ENCODE measurements at regions not wholly inside any gene's neighbourhood (a gene's known extent, or its start where the extent isn't known, plus 50 kb on each side); places are given as distances from the start of the nearest gene placed in this dataset.

- no peak for DNase-seq (ENCODE audit: low read depth)
- H3K4me3 ChIP-seq (ENCODE audit: low read depth, low read length): no peak overlapping the region
- TF ChIP-seq, protein P1, sequence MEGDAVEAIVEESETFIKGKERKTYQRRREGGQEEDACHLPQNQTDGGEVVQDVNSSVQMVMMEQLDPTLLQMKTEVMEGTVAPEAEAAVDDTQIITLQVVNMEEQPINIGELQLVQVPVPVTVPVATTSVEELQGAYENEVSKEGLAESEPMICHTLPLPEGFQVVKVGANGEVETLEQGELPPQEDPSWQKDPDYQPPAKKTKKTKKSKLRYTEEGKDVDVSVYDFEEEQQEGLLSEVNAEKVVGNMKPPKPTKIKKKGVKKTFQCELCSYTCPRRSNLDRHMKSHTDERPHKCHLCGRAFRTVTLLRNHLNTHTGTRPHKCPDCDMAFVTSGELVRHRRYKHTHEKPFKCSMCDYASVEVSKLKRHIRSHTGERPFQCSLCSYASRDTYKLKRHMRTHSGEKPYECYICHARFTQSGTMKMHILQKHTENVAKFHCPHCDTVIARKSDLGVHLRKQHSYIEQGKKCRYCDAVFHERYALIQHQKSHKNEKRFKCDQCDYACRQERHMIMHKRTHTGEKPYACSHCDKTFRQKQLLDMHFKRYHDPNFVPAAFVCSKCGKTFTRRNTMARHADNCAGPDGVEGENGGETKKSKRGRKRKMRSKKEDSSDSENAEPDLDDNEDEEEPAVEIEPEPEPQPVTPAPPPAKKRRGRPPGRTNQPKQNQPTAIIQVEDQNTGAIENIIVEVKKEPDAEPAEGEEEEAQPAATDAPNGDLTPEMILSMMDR (IDR thresholded peaks at IDR 0.05; ENCODE audit: insufficient read depth, low read depth, low read length): no peak
These were observed 145.8 kb upstream of the AGA start for GRCh38 chr4:177587989-177588388.

GRCh38 chr4:177595386-177595785 is 153.1 kb upstream of the AGA start:
- DNase-seq (ENCODE audit: low read depth): no peak
- TF ChIP-seq, protein P1 (IDR thresholded peaks at IDR 0.05; ENCODE audit: insufficient read depth, low read depth, low read length): no peak
- H3K4me3 ChIP-seq (ENCODE audit: low read depth, low read length): no peak overlapping the region

DNA sequence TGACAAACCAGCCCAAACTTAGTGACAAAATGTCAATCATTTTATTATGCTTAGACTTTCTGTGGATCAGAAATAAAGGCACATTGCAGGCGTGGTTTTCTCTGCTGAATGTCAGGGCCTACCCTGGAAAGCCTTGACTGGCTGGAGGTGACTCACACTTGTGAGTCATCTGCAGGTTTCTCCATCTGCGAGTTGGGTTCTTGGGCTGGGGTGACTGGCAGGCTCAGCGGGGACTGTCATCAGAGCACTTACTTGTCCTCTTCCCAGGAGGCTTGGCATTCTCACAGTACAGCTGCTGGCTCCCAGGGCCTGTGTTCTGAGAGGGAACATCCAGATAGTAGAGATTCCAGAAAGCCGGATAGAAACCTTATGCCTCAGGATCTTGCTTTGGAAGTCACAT is 153.8 kb upstream of the AGA start:
- peak; percentile 65 for DNase-seq (ENCODE audit: low read depth)
- TF ChIP-seq, protein P1 (IDR thresholded peaks at IDR 0.05; ENCODE audit: insufficient read depth, low read depth, low read length): no peak
- H3K4me3 ChIP-seq (ENCODE audit: low read depth, low read length): no peak overlapping the region

DNA sequence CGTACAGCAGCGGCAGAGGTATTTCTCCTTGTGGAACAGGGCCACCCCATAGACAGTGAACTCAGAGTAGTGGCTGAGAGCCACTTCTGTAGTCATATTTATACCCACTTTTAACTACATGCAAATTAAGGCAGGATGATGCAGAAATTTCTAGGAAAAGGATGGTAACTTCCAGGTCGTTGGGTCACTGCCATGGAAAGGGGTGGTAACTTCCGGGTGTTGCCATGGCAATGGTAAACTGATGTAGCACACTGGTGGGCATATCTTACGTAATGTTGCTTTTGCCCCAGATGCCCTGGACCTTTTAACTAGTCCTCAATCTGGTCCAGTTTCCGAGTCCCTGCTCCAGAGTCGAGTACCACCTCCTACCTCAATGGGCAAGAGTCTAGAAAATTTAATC is 154.8 kb upstream of the AGA start:
- DNase-seq (ENCODE audit: low read depth): no peak
- no peak overlapping the region for H3K4me3 ChIP-seq (ENCODE audit: low read depth, low read length)
- TF ChIP-seq, protein P1 (IDR thresholded peaks at IDR 0.05; ENCODE audit: insufficient read depth, low read depth, low read length): no peak

DNA sequence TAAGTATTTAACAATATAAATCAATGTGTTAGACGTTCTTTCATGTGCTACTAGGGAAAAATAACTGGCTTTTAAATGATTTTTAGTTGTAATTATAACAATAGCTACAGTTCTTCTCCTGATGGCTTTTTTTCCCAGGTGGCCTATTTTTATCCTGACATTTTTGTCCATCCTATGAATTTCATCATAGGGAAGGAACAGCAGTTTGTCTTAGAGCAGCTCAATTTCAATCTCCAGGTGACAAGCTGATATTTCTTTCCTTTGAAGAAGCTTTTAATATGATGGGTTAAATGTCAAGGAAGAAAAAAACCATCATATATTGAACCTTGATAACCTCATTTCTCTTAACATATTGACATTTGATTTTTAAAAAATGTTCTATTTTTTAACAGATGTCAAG is 163.0 kb upstream of the AGA start:
- no peak overlapping the region for H3K4me3 ChIP-seq (ENCODE audit: low read depth, low read length)
- no peak for DNase-seq (ENCODE audit: low read depth)
- TF ChIP-seq, protein P1 (IDR thresholded peaks at IDR 0.05; ENCODE audit: insufficient read depth, low read depth, low read length): no peak

- H3K4me3 ChIP-seq (ENCODE audit: low read depth, low read length): no peak overlapping the region
- no peak for DNase-seq (ENCODE audit: low read depth)
- TF ChIP-seq, protein P1 (IDR thresholded peaks at IDR 0.05; ENCODE audit: insufficient read depth, low read depth, low read length): no peak
These were observed 164.9 kb upstream of the AGA start for GRCh38 chr4:177607111-177607573.

GRCh38 chr4:177611974-177612664 is 169.9 kb upstream of the AGA start:
- peak; percentile 5 for DNase-seq (ENCODE audit: low read depth)
- TF ChIP-seq, protein P1 (IDR thresholded peaks at IDR 0.05; ENCODE audit: insufficient read depth, low read depth, low read length): no peak
- no peak overlapping the region for H3K4me3 ChIP-seq (ENCODE audit: low read depth, low read length)
